Stomach (tissue), 8 donors: ENCODE measurements at regions not wholly inside any gene's neighbourhood (a gene's known extent, or its start where the extent isn't known, plus 50 kb on each side); places are given as distances from the start of the nearest gene placed in this dataset.

Source experiments
- DNase-seq, 2 donors: peaks; one replicate each; pipeline versions ENCODE4 v3.0.0 to v3.0.0-alpha.2; 2013 to 2019
- H3K27ac ChIP-seq, 5 donors: fragments of 200-600 bp in 4 of 5; sonication (generic) in 4 of 5; one replicate each; pipeline ENCODE4 v1.5.1; 2013 to 2019; ENCODE audit warnings: mild to moderate bottlenecking in 1 of 5, moderate library complexity in 1 of 5
- H3K27me3 ChIP-seq, 3 donors: fragments of 200-600 bp; sonication (generic); one replicate each; pipeline ENCODE4 v1.5.1; 2017 to 2019; ENCODE audit warnings: mixed run types in 1 of 3
- H3K36me3 ChIP-seq, 4 donors: fragments of 200-600 bp; sonication (generic); 1 replicate in 3 of 4; 2 replicates in 1 of 4; pipeline ENCODE4 v1.5.1; 2016 to 2019
- H3K4me1 ChIP-seq, 4 donors: fragments of 200-600 bp; sonication (generic); one replicate each; pipeline ENCODE4 v1.5.1; 2016 to 2019
- H3K4me3 ChIP-seq, 4 donors: fragments of 200-600 bp; sonication (generic) in 3 of 4; one replicate each; pipeline ENCODE4 v1.5.1; 2016 to 2019; ENCODE audit warnings: mild to moderate bottlenecking in 1 of 4
- H3K9me3 ChIP-seq, 4 donors: fragments of 200-600 bp; sonication (generic); one replicate each; pipeline ENCODE4 v1.5.1; 2016 to 2019
- EP300 ChIP-seq: sonication (generic); formaldehyde crosslinking; IDR thresholded peaks from one replicate; pipeline ENCODE4 v1.6.1; 2017; ENCODE audit warnings: antibody characterized with exemption
- POLR2A ChIP-seq, 4 donors: fragments of 450-650 bp; IDR thresholded peaks; one replicate each; pipeline ENCODE4 v1.6.1; 2016; ENCODE audit warnings: antibody characterized with exemption in 4 of 4, control low read depth in 2 of 4, mild to moderate bottlenecking in 1 of 4, moderate library complexity in 1 of 4
- POLR2AphosphoS5 ChIP-seq, 3 donors: sonication (generic); formaldehyde crosslinking; IDR thresholded peaks; one replicate each; pipeline ENCODE4 v1.6.1; 2016; ENCODE audit warnings: antibody characterized with exemption in 3 of 3
- whole genome bisulfite sequencing, 5 donors: extraction: QIAGEN DNeasy Blood & Tissue Kit in 3 of 5; methylation state at CpG; one replicate each; pipeline versions ENCODE4 v1.1.5 to v1.1.7; 2013 to 2018; 5-methylcytosine and 5-hydroxymethylcytosine counted together
- intact Hi-C: fragments of 100-400 bp; cut with DNase I; formaldehyde crosslinking; loops from one replicate; pipeline ENCODE4 v1.15.1; 2023; ENCODE audit warnings: low total_unique reads
- TF ChIP-seq, protein P1 (sequence below), 7 experiments: fragments of 450-650 bp in 4 of 7; fragments of 200-600 bp in 3 of 7; sonication (generic) in 3 of 7; IDR thresholded peaks; one replicate each; pipeline ENCODE4 v1.5.1; 2016 to 2019; ENCODE audit warnings: antibody characterized with exemption in 7 of 7, control low read depth in 2 of 7, mild to moderate bottlenecking in 1 of 7
- donor health status: healthy with polysubstance abuse.
- donor health status: Bipolar disorder and iron deficiency.
- donor health status: healthy.

DNA sequence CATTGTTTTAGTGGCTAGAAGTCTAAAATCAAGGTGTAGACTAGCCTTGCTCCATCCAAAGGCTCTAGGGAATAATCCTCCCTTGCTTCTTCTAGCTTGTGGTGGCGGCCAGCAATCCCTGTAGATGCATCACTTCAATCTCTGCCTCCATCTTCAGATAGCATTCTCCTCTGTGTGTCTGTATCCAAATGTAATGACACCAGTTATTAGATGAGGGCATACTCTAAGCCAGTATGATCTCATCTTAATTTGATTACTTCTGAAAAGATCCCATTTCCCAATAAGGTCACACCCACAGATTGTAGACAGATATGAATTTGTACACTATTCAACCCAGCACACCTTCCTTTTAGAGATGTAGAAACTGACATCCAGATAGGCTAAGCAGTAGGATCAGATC, 334.5 kb upstream of the KCNMB2 start:
- DNase-seq, result no peak
- H3K4me3 ChIP-seq, result no peak overlapping the region
- 88 to 95% (median 94%) methylated on average over 1 of the region's 1 CpG for WGBS, 5 donors
- no peaks in the 10 kb centered on the region for H3K9me3 ChIP-seq
- no peak overlapping the region for H3K27ac ChIP-seq
- intact Hi-C loops, result no loop called here
- TF ChIP-seq POLR2AphosphoS5 (IDR thresholded peaks at IDR 0.05), result no peak
- TF ChIP-seq, protein P1, sequence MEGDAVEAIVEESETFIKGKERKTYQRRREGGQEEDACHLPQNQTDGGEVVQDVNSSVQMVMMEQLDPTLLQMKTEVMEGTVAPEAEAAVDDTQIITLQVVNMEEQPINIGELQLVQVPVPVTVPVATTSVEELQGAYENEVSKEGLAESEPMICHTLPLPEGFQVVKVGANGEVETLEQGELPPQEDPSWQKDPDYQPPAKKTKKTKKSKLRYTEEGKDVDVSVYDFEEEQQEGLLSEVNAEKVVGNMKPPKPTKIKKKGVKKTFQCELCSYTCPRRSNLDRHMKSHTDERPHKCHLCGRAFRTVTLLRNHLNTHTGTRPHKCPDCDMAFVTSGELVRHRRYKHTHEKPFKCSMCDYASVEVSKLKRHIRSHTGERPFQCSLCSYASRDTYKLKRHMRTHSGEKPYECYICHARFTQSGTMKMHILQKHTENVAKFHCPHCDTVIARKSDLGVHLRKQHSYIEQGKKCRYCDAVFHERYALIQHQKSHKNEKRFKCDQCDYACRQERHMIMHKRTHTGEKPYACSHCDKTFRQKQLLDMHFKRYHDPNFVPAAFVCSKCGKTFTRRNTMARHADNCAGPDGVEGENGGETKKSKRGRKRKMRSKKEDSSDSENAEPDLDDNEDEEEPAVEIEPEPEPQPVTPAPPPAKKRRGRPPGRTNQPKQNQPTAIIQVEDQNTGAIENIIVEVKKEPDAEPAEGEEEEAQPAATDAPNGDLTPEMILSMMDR (IDR thresholded peaks at IDR 0.05), result no peak
- no peak for TF ChIP-seq EP300
- TF ChIP-seq POLR2A (IDR thresholded peaks at IDR 0.05), result no peak
- peaks cover 0 to 19% (median 9%) of the 10 kb centered on the region in 4 donors for H3K4me1 ChIP-seq
- no peaks in the 10 kb centered on the region for H3K36me3 ChIP-seq
- H3K27me3 ChIP-seq, result no peaks in the 10 kb centered on the region

DNA sequence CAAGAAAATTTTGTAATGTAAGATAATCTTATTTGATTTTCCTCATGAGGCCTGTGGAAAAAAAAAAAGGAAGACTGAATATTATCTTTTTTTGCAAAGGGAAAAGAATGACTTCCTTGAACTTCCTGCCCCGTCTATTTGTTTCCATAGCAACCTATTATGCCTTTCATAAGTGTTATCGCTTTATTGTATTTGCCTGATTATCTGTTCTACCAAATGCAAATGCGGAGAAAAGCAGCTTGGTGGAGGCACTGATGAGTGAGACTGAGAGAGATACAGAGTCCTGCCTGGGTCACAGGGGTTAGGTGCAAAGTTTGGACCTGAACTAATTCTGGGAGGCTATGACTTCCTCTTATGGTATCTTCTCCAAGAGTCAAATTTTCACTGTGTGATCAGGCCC, 334.0 kb upstream of the KCNMB2 start:
- peak in 1 of 2 donors; percentile 30 for DNase-seq
- H3K27me3 ChIP-seq, result no peaks in the 10 kb centered on the region
- intact Hi-C loops, result no loop called here
- no peak for TF ChIP-seq POLR2A (IDR thresholded peaks at IDR 0.05)
- TF ChIP-seq POLR2AphosphoS5 (IDR thresholded peaks at IDR 0.05), result no peak
- TF ChIP-seq, protein P1 (IDR thresholded peaks at IDR 0.05), result no peak
- no peak for TF ChIP-seq EP300
- peaks cover 0 to 19% (median 9%) of the 10 kb centered on the region in 4 donors for H3K4me1 ChIP-seq
- no peak overlapping the region for H3K4me3 ChIP-seq
- no peaks in the 10 kb centered on the region for H3K9me3 ChIP-seq
- WGBS, 5 donors, result 13 to 37% (median 19%) methylated on average over 3 of the region's 3 CpGs
- no peaks in the 10 kb centered on the region for H3K36me3 ChIP-seq
- no peak overlapping the region for H3K27ac ChIP-seq

DNA sequence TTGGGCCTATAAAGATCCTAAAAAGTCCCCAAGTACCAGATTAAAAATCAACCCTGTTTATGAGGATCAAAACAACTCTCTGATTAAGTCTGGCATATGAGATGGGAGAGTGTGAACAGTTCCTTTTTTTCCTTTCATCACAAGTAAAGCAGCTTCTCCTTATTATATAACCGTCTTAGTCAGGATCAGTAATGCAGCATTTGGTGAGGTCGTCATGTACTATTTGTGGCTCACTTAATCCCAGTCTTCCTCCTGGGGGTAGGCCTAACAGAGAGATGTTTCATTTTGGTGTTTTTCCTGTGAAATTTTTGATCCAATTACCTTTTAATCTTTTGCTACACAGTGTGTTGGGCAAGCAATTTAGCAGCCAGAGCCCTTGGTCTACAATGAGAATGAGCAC, 333.1 kb upstream of the KCNMB2 start:
- Histone ChIP-seq H3K27me3 (no peaks in the 10 kb centered on the region), H3K27ac (peak overlapping the region in 1 of 5 donors; percentile 35), H3K36me3 (no peaks in the 10 kb centered on the region), H3K9me3 (no peaks in the 10 kb centered on the region), H3K4me3 (no peak overlapping the region), H3K4me1 (peaks cover 0 to 19% (median 9%) of the 10 kb centered on the region in 4 donors)
- WGBS, 5 donors, result 34 to 64% (median 56%) methylated on average over 2 of the region's 2 CpGs
- TF ChIP-seq POLR2AphosphoS5 (IDR thresholded peaks at IDR 0.05) (no peak), EP300 (no peak), POLR2A (IDR thresholded peaks at IDR 0.05) (no peak)
- TF ChIP-seq, protein P1 (IDR thresholded peaks at IDR 0.05), result no peak
- intact Hi-C loops, result no loop called here
- DNase-seq, result no peak

DNA sequence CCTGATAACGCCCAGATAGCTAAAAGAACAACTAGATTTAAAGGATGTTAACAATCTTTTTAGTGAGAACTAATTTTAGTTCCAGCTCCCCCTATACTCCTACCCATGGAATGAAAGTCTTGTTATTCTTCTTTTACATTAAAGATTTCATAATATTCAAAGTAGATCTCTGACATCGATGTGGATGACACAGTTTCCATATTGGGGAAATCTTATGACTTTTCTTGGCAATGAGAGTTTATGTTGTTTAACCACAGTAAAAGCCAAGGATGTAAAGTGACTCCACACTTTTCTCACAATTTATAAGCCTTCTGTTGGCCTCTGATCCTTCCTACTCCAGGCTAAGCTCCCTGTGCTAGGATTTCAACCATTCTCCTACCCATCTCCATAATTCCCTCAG, 332.6 kb upstream of the KCNMB2 start:
- intact Hi-C loops, result no loop called here
- H3K36me3 ChIP-seq, result no peaks in the 10 kb centered on the region
- WGBS, 5 donors, result 67 to 85% (median 81%) methylated on average over 2 of the region's 2 CpGs
- no peaks in the 10 kb centered on the region for H3K27me3 ChIP-seq
- no peak overlapping the region for H3K4me3 ChIP-seq
- H3K27ac ChIP-seq, result peak overlapping the region in 1 of 5 donors; percentile 35
- H3K9me3 ChIP-seq, result no peaks in the 10 kb centered on the region
- DNase-seq, result no peak
- peaks cover 0 to 19% (median 9%) of the 10 kb centered on the region in 4 donors for H3K4me1 ChIP-seq
- TF ChIP-seq, protein P1 (IDR thresholded peaks at IDR 0.05), result no peak
- TF ChIP-seq EP300, result no peak
- TF ChIP-seq POLR2AphosphoS5 (IDR thresholded peaks at IDR 0.05), result no peak
- no peak for TF ChIP-seq POLR2A (IDR thresholded peaks at IDR 0.05)
